ENCODE measurements at regions not wholly inside any gene's neighbourhood (a gene's known extent, or its start where the extent isn't known, plus 50 kb on each side); places are given as distances from the start of the nearest gene placed in this dataset.

- no peak for DNase-seq (ENCODE audit: low read depth in 2 of 2, low spot score in 1 of 2)
These were observed 129.9 kb downstream of the CDC42EP3 start for GRCh38 chr2:37541516-37541915.

GRCh38 chr2:37543999-37544557 is 127.4 kb downstream of the CDC42EP3 start:
- no peak for DNase-seq (ENCODE audit: low read depth in 2 of 2, low spot score in 1 of 2)

GRCh38 chr2:37544591-37545031 is 126.8 kb downstream of the CDC42EP3 start:
- DNase-seq (ENCODE audit: low read depth in 2 of 2, low spot score in 1 of 2): no peak

GRCh38 chr2:37549598-37549997 is 121.8 kb downstream of the CDC42EP3 start:
- no peak for DNase-seq (ENCODE audit: low read depth in 2 of 2, low spot score in 1 of 2)

- DNase-seq (ENCODE audit: low read depth in 2 of 2, low spot score in 1 of 2): no peak
These were observed 121.3 kb downstream of the CDC42EP3 start for GRCh38 chr2:37550190-37550589.

- DNase-seq (ENCODE audit: low read depth in 2 of 2, low spot score in 1 of 2): no peak
These were observed 119.7 kb downstream of the CDC42EP3 start for GRCh38 chr2:37551783-37552182.

- DNase-seq (ENCODE audit: low read depth in 2 of 2, low spot score in 1 of 2): no peak
These were observed 119.1 kb downstream of the CDC42EP3 start for GRCh38 chr2:37552339-37552738.

GRCh38 chr2:37553411-37554154 is 117.9 kb downstream of the CDC42EP3 start:
- DNase-seq (ENCODE audit: low read depth in 2 of 2, low spot score in 1 of 2): no peak

GRCh38 chr2:37554155-37554510 is 117.3 kb downstream of the CDC42EP3 start:
- no peak for DNase-seq (ENCODE audit: low read depth in 2 of 2, low spot score in 1 of 2)

- DNase-seq (ENCODE audit: low read depth in 2 of 2, low spot score in 1 of 2): no peak
These were observed 116.8 kb downstream of the CDC42EP3 start for GRCh38 chr2:37554687-37555086.

- no peak for DNase-seq (ENCODE audit: low read depth in 2 of 2, low spot score in 1 of 2)
These were observed 116.0 kb downstream of the CDC42EP3 start for GRCh38 chr2:37555457-37555856.

GRCh38 chr2:37556256-37556655 is 115.2 kb downstream of the CDC42EP3 start:
- DNase-seq (ENCODE audit: low read depth in 2 of 2, low spot score in 1 of 2): no peak

GRCh38 chr2:37558623-37559022 is 112.8 kb downstream of the CDC42EP3 start:
- DNase-seq (ENCODE audit: low read depth in 2 of 2, low spot score in 1 of 2): no peak

GRCh38 chr2:37560241-37560848 is 111.1 kb downstream of the CDC42EP3 start:
- DNase-seq (ENCODE audit: low read depth in 2 of 2, low spot score in 1 of 2): no peak

- DNase-seq (ENCODE audit: low read depth in 2 of 2, low spot score in 1 of 2): no peak
These were observed 110.4 kb downstream of the CDC42EP3 start for GRCh38 chr2:37560863-37561614.

GRCh38 chr2:37561615-37562569 is 109.5 kb downstream of the CDC42EP3 start:
- no peak for DNase-seq (ENCODE audit: low read depth in 2 of 2, low spot score in 1 of 2)

GRCh38 chr2:37563375-37564015 is 107.9 kb downstream of the CDC42EP3 start:
- DNase-seq (ENCODE audit: low read depth in 2 of 2, low spot score in 1 of 2): no peak

- no peak for DNase-seq (ENCODE audit: low read depth in 2 of 2, low spot score in 1 of 2)
These were observed 107.1 kb downstream of the CDC42EP3 start for GRCh38 chr2:37564356-37564755.

- no peak for DNase-seq (ENCODE audit: low read depth in 2 of 2, low spot score in 1 of 2)
These were observed 104.9 kb downstream of the CDC42EP3 start for GRCh38 chr2:37566517-37566981.

GRCh38 chr2:37568565-37568964 is 102.9 kb downstream of the CDC42EP3 start:
- DNase-seq (ENCODE audit: low read depth in 2 of 2, low spot score in 1 of 2): no peak

Data from stimulated activated CD8-positive, alpha-beta memory T cell treated with anti-CD3 and anti-CD28 coated beads, Interleukin-4, amount 100 ng/mL, for 1 hour (primary cell).